Brain pericyte (primary cell): ENCODE measurements at regions not wholly inside any gene's neighbourhood (a gene's known extent, or its start where the extent isn't known, plus 50 kb on each side); places are given as distances from the start of the nearest gene placed in this dataset.

ENCODE experiments used
- DNase-seq: peaks from one replicate; pipeline ENCODE4 v3.0.0-alpha.2; 2012; ENCODE audit warnings: low read depth, low spot score

GRCh38 chr16:56090076-56090475 is 101.2 kb upstream of the GNAO1 start:
- DNase-seq = no peak

GRCh38 chr16:56087626-56088025 is 103.7 kb upstream of the GNAO1 start:
- no peak for DNase-seq

GRCh38 chr16:56081371-56081770 is 109.9 kb upstream of the GNAO1 start:
- no peak for DNase-seq

GRCh38 chr16:56075732-56076388 is 115.4 kb upstream of the GNAO1 start:
- no peak for DNase-seq

GRCh38 chr16:56073508-56073907 is 117.8 kb upstream of the GNAO1 start:
- no peak for DNase-seq

GRCh38 chr16:56072096-56072495 is 119.2 kb upstream of the GNAO1 start:
- no peak for DNase-seq

- no peak for DNase-seq
Measured at GRCh38 chr16:56068816-56069215, 122.5 kb upstream of the GNAO1 start.

- no peak for DNase-seq
Measured at GRCh38 chr16:56068314-56068713, 123.0 kb upstream of the GNAO1 start.

- no peak for DNase-seq
Measured at GRCh38 chr16:56067406-56067805, 123.9 kb upstream of the GNAO1 start.

- no peak for DNase-seq
Measured at GRCh38 chr16:56066617-56067016, 124.7 kb upstream of the GNAO1 start.

- DNase-seq = no peak
Measured at GRCh38 chr16:56063111-56063510, 128.2 kb upstream of the GNAO1 start.

GRCh38 chr16:56057151-56057550 is 134.1 kb upstream of the GNAO1 start:
- no peak for DNase-seq

GRCh38 chr16:56050916-56051315 is 140.4 kb upstream of the GNAO1 start:
- no peak for DNase-seq

GRCh38 chr16:56048425-56049105 is 142.7 kb upstream of the GNAO1 start:
- no peak for DNase-seq

GRCh38 chr16:56047307-56048234 is 143.7 kb upstream of the GNAO1 start:
- DNase-seq = no peak

- no peak for DNase-seq
Measured at GRCh38 chr16:56042416-56042815, 148.9 kb upstream of the GNAO1 start.

- DNase-seq = no peak
Measured at GRCh38 chr16:56041556-56042140, 149.6 kb upstream of the GNAO1 start.

GRCh38 chr16:56038564-56039098 is 152.7 kb upstream of the GNAO1 start:
- no peak for DNase-seq

- no peak for DNase-seq
Measured at GRCh38 chr16:56032072-56032471, 156.9 kb upstream of the CES5A start.

GRCh38 chr16:56029026-56029425 is 153.9 kb upstream of the CES5A start:
- DNase-seq = no peak

GRCh38 chr16:56022818-56023217 is 147.6 kb upstream of the CES5A start:
- no peak for DNase-seq

- DNase-seq = no peak
Measured at GRCh38 chr16:56019274-56019673, 144.1 kb upstream of the CES5A start.
